Uterus (tissue), 3 donors: ENCODE measurements at regions not wholly inside any gene's neighbourhood (a gene's known extent, or its start where the extent isn't known, plus 50 kb on each side); places are given as distances from the start of the nearest gene placed in this dataset.

ENCODE experiments used
- DNase-seq, 2 donors: peaks; one replicate each; pipeline ENCODE4 v3.0.0-alpha.2; 2019 to 2020
- H3K27ac ChIP-seq, 2 donors: fragments of 200-600 bp; sonication (generic); 1 replicate in 1 of 2; 2 replicates in 1 of 2; pipeline ENCODE4 v1.5.1; 2016 to 2018
- H3K27me3 ChIP-seq, 2 donors: fragments of 200-600 bp; sonication (generic); one replicate each; pipeline ENCODE4 v1.5.1; 2018 to 2019; ENCODE audit warnings: control low read depth in 1 of 2
- H3K36me3 ChIP-seq, 2 donors: fragments of 200-600 bp; sonication (generic); one replicate each; pipeline ENCODE4 v1.5.1; 2019; ENCODE audit warnings: control low read depth in 1 of 2
- H3K4me1 ChIP-seq, 2 donors: fragments of 200-600 bp; sonication (generic); one replicate each; pipeline ENCODE4 v1.5.1; 2018 to 2019; ENCODE audit warnings: control low read depth in 1 of 2
- H3K4me3 ChIP-seq, 2 donors: fragments of 200-600 bp; sonication (generic); 1 replicate in 1 of 2; 2 replicates in 1 of 2; pipeline ENCODE4 v1.5.1; 2018 to 2019; ENCODE audit warnings: mild to moderate bottlenecking in 1 of 2
- H3K9me3 ChIP-seq, 2 donors: fragments of 200-600 bp; sonication (generic); one replicate each; pipeline ENCODE4 v1.5.1; 2019; ENCODE audit warnings: control low read depth in 1 of 2
- CTCF ChIP-seq, 4 experiments: fragments of 200-600 bp in 2 of 4; fragments of 450-650 bp in 2 of 4; sonication (generic) in 2 of 4; IDR thresholded peaks; one replicate each; pipeline ENCODE4 v1.5.1; 2016 to 2019; ENCODE audit warnings: antibody characterized with exemption in 4 of 4, mild to moderate bottlenecking in 2 of 4, moderate library complexity in 1 of 4
- POLR2A ChIP-seq, 2 donors: fragments of 450-650 bp; IDR thresholded peaks; one replicate each; pipeline ENCODE4 v1.6.1; 2016; ENCODE audit warnings: antibody characterized with exemption in 2 of 2, mild to moderate bottlenecking in 1 of 2, moderate library complexity in 1 of 2
- intact Hi-C: fragments of 100-400 bp; cut with DNase I; formaldehyde crosslinking; loops from one replicate; pipeline ENCODE4 v1.15.1; 2023; ENCODE audit warnings: low total_unique reads
- donor health status: DM: yes; HTN: yes; CAD: no.

GRCh38 chr16:87070657-87071056 is 246.5 kb downstream of the C16orf95 start:
- no peaks in the 10 kb centered on the region for H3K36me3 ChIP-seq
- no peak for TF ChIP-seq POLR2A (IDR thresholded peaks at IDR 0.05)
- no peak for TF ChIP-seq CTCF (IDR thresholded peaks at IDR 0.05)
- intact Hi-C loops = no loop called here
- no peaks in the 10 kb centered on the region for H3K27me3 ChIP-seq
- H3K4me3 ChIP-seq = no peak overlapping the region
- no peaks in the 10 kb centered on the region for H3K4me1 ChIP-seq
- no peak for DNase-seq
- H3K9me3 ChIP-seq = no peaks in the 10 kb centered on the region
- no peak overlapping the region for H3K27ac ChIP-seq

- H3K36me3 ChIP-seq = no peaks in the 10 kb centered on the region
- no peak for DNase-seq
- TF ChIP-seq POLR2A (IDR thresholded peaks at IDR 0.05) (no peak), CTCF (IDR thresholded peaks at IDR 0.05) (no peak)
- no peak overlapping the region for H3K27ac ChIP-seq
- H3K9me3 ChIP-seq = no peaks in the 10 kb centered on the region
- intact Hi-C loops = no loop called here
- H3K4me1 ChIP-seq = no peaks in the 10 kb centered on the region
- no peaks in the 10 kb centered on the region for H3K27me3 ChIP-seq
- no peak overlapping the region for H3K4me3 ChIP-seq
These were observed 245.1 kb downstream of the C16orf95 start for GRCh38 chr16:87072101-87072500.

GRCh38 chr16:87074641-87075318 is 242.4 kb downstream of the C16orf95 start:
- Histone ChIP-seq H3K36me3 (no peaks in the 10 kb centered on the region), H3K4me3 (no peak overlapping the region), H3K9me3 (no peaks in the 10 kb centered on the region), H3K27ac (no peak overlapping the region), H3K4me1 (no peaks in the 10 kb centered on the region), H3K27me3 (no peaks in the 10 kb centered on the region)
- intact Hi-C loops = no loop called here
- no peak for TF ChIP-seq CTCF (IDR thresholded peaks at IDR 0.05)
- no peak for TF ChIP-seq POLR2A (IDR thresholded peaks at IDR 0.05)
- no peak for DNase-seq

DNA sequence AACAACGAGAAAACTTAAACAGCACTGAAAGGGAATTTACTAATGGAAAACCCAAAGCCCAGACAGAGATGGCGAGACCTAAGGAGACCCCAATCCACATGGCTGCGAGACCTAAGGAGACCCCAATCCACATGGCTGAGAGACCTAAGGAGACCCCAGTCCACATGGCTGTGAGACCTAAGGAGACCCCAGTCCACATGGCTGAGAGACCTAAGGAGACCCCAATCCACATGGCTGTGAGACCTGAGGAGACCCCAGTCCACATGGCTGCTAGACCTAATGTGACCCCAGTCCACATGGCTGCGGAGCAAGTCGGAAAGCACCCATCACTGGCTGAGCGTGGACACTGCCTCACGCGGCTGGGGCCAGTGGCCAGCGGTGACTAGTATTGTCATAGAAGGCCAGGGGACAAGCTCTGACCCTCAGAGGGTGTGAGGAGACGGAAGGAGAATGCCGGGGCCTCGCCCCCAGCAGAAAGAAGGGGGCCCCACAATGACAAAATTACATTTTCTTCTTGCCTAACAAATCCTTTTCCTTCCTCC is 241.8 kb downstream of the C16orf95 start:
- no peaks in the 10 kb centered on the region for H3K9me3 ChIP-seq
- no peak for DNase-seq
- no peak overlapping the region for H3K4me3 ChIP-seq
- H3K27me3 ChIP-seq = no peaks in the 10 kb centered on the region
- H3K27ac ChIP-seq = no peak overlapping the region
- no peaks in the 10 kb centered on the region for H3K4me1 ChIP-seq
- no peaks in the 10 kb centered on the region for H3K36me3 ChIP-seq
- TF ChIP-seq CTCF (IDR thresholded peaks at IDR 0.05) (no peak), POLR2A (IDR thresholded peaks at IDR 0.05) (no peak)
- intact Hi-C loops = no loop called here

GRCh38 chr16:87076331-87076949 is 240.8 kb downstream of the C16orf95 start:
- H3K9me3 ChIP-seq = no peaks in the 10 kb centered on the region
- H3K27ac ChIP-seq = no peak overlapping the region
- H3K36me3 ChIP-seq = no peaks in the 10 kb centered on the region
- DNase-seq = no peak
- H3K4me3 ChIP-seq = no peak overlapping the region
- TF ChIP-seq CTCF (IDR thresholded peaks at IDR 0.05) (no peak), POLR2A (IDR thresholded peaks at IDR 0.05) (no peak)
- H3K27me3 ChIP-seq = no peaks in the 10 kb centered on the region
- no peaks in the 10 kb centered on the region for H3K4me1 ChIP-seq
- intact Hi-C loops = no loop called here
